Panc1 (cell line): ENCODE measurements at regions not wholly inside any gene's neighbourhood (a gene's known extent, or its start where the extent isn't known, plus 50 kb on each side); places are given as distances from the start of the nearest gene placed in this dataset.

Source experiments
- ATAC-seq: fragments of 200-7000 bp; cut with Tn5 transposase; 2 replicates; pipeline ENCODE4 v1.9.1; 2020; ENCODE audit warnings: mild to moderate bottlenecking, moderate library complexity
- BruUV-seq: library from RNA; stranded (reverse); fragments of 400-500 nt; replicated peaks from 2 replicates; lab custom pipeline; 2021; lab: Mats Ljungman, UMichigan
- CTCF ChIA-PET: fragments of 300-600 bp; sonication (Branson Sonifier 250); formaldehyde crosslinking; loops from one replicate; lab custom pipeline; 2022; ENCODE audit warnings: antibody characterized with exemption; lab: Charles Lee
- POLR2A ChIA-PET: fragments of 300-600 bp; sonication (Branson Sonifier 250); formaldehyde crosslinking; loops from one replicate; lab custom pipeline; 2022; ENCODE audit warnings: antibody characterized with exemption; lab: Charles Lee
- DNase-seq: peaks from one replicate; pipeline ENCODE4 v3.0.0-alpha.2; 2010; ENCODE audit warnings: low read depth, low spot score
- H3K27ac ChIP-seq: 2 replicates; pipeline ENCODE4 v1.5.1; 2011; ENCODE audit warnings: mild to moderate bottlenecking, low read length, inconsistent platforms
- H3K27me3 ChIP-seq: fragments of 200-500 bp; sonication (Bioruptor generic); 2 replicates; pipeline ENCODE4 v1.6.0; 2014; ENCODE audit warnings: low read length, inconsistent platforms; ENCODE audit not compliant: control insufficient read depth, insufficient read depth
- H3K36me3 ChIP-seq: fragments of 200-500 bp; sonication (Bioruptor generic); 2 replicates; pipeline ENCODE4 v1.5.1; 2014; ENCODE audit warnings: inconsistent platforms, mild to moderate bottlenecking, low read length, moderate library complexity; ENCODE audit not compliant: control insufficient read depth, insufficient read depth
- H3K4me1 ChIP-seq: 2 replicates; pipeline ENCODE4 v1.5.1; 2011; ENCODE audit warnings: inconsistent platforms, mild to moderate bottlenecking, low read length, moderate library complexity; ENCODE audit not compliant: control insufficient read depth, insufficient read depth
- H3K4me3 ChIP-seq, 2 experiments: 2 replicates each; pipeline ENCODE4 v1.5.1; 2011 to 2012; ENCODE audit warnings: low read depth in 2 of 2, low read length in 2 of 2, mild to moderate bottlenecking in 2 of 2, inconsistent platforms in 1 of 2, moderate library complexity in 1 of 2
- H3K9me3 ChIP-seq: fragments of 200-500 bp; sonication (Bioruptor generic); 2 replicates; pipeline ENCODE4 v1.5.1; 2014; ENCODE audit warnings: low read depth, mild to moderate bottlenecking, inconsistent platforms, low read length, moderate library complexity; ENCODE audit not compliant: control insufficient read depth, insufficient read depth
- POLR2AphosphoS5 ChIP-seq: IDR thresholded peaks from 2 replicates; pipeline ENCODE4 v1.6.1; 2012; ENCODE audit warnings: mild to moderate bottlenecking, low read depth, low read length, moderate library complexity
- REST ChIP-seq, 2 experiments: IDR thresholded peaks; 2 replicates each; pipeline ENCODE4 v1.6.1; 2011 to 2012; ENCODE audit warnings: low read depth in 2 of 2, control low read depth in 1 of 2, low read length in 1 of 2, mild to moderate bottlenecking in 1 of 2, moderate library complexity in 1 of 2; ENCODE audit not compliant: insufficient read depth in 1 of 2
- SIN3A ChIP-seq: IDR thresholded peaks from 2 replicates; pipeline ENCODE4 v1.6.1; 2012; ENCODE audit warnings: low read depth, mild to moderate bottlenecking, low read length, moderate library complexity, borderline replicate concordance; ENCODE audit not compliant: insufficient read depth
- TCF7L2 ChIP-seq: IDR thresholded peaks from 2 replicates; pipeline ENCODE4 v1.6.1; 2011; ENCODE audit warnings: mild to moderate bottlenecking, low read depth, low read length, inconsistent platforms
- in situ Hi-C: cut with HindIII; loops from 2 replicates; pipeline ENCODE4 v1.10.0; 2016; ENCODE audit warnings: low sequenced_read_pairs, low pct_unique_long_range_greater_than_20kb
- intact Hi-C: fragments of 100-400 bp; cut with micrococcal nuclease; formaldehyde crosslinking; loops from one replicate; pipeline ENCODE4 v1.10.0; 2022; ENCODE audit not compliant: unreplicated experiment
- TF ChIP-seq, protein P1 (sequence below): fragments of 450-650 bp; IDR thresholded peaks from 2 replicates; pipeline ENCODE4 v1.5.1; 2017; ENCODE audit warnings: mild to moderate bottlenecking

GRCh38 chr11:70805971-70806370, 407.6 kb downstream of the CTTN start:
- H3K27ac ChIP-seq = no peak overlapping the region
- in situ Hi-C loops (no loop called here), intact Hi-C loops (no loop called here)
- no peaks in the 10 kb centered on the region for H3K36me3 ChIP-seq
- H3K4me3 ChIP-seq = no peak overlapping the region
- TF ChIP-seq SIN3A (no peak), POLR2AphosphoS5 (no peak), REST (IDR thresholded peaks at IDR 0.05; ENCODE audit: insufficient read depth in 1 of 2, low read depth in 2 of 2, low read length in 1 of 2) (no peak), TCF7L2 (no peak)
- TF ChIP-seq, protein P1, sequence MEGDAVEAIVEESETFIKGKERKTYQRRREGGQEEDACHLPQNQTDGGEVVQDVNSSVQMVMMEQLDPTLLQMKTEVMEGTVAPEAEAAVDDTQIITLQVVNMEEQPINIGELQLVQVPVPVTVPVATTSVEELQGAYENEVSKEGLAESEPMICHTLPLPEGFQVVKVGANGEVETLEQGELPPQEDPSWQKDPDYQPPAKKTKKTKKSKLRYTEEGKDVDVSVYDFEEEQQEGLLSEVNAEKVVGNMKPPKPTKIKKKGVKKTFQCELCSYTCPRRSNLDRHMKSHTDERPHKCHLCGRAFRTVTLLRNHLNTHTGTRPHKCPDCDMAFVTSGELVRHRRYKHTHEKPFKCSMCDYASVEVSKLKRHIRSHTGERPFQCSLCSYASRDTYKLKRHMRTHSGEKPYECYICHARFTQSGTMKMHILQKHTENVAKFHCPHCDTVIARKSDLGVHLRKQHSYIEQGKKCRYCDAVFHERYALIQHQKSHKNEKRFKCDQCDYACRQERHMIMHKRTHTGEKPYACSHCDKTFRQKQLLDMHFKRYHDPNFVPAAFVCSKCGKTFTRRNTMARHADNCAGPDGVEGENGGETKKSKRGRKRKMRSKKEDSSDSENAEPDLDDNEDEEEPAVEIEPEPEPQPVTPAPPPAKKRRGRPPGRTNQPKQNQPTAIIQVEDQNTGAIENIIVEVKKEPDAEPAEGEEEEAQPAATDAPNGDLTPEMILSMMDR = no peak
- H3K27me3 ChIP-seq = no peaks in the 10 kb centered on the region
- no TSS peak for BruUV-seq
- CTCF ChIA-PET = no interaction called here
- DNase-seq (no peak), ATAC-seq (no peak)
- no peaks in the 10 kb centered on the region for H3K4me1 ChIP-seq
- POLR2A ChIA-PET = no interaction called here
- no peaks in the 10 kb centered on the region for H3K9me3 ChIP-seq

DNA sequence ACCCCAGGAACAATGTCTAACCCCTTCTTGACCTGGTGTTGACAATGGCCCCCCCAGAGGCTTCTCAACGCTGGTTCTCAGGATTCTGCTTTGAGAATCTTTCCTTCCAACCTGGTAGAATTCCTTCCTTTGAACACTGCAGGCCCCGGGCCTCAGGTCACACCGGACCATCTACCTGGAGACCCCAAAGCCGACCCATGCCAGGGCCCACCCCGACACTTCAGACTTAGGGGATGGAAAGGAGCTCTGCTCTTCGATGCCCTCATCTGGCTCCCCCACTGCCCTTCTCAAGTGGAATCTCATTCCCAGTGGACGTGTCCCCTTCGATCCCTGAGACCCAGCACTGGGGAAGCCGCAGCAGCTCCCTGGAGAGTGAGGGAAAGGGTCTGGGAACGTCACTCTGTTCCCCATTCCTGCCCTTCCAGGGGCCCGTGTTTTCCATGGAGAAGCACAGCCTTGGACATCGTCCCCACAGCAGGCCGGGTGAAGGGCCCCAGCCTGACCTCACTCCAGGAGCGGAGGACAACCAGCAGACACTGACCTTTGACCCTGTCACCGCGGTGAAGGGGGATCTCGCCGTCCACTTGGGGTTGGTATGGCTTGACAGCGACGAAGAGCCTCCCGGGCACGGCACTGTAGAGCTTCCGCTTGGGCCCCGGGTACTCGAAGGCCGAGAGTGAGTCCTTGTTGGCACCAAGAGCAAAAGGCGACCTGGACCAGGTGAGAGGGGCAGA, 408.3 kb downstream of the CTTN start:
- in situ Hi-C loops = no loop called here
- Histone ChIP-seq H3K27me3 (no peaks in the 10 kb centered on the region), H3K4me3 (no peak overlapping the region), H3K9me3 (no peaks in the 10 kb centered on the region), H3K36me3 (no peaks in the 10 kb centered on the region), H3K4me1 (no peaks in the 10 kb centered on the region), H3K27ac (no peak overlapping the region)
- ChIA-PET CTCF (no interaction called here), POLR2A (no interaction called here)
- DNase-seq (no peak), ATAC-seq (no peak)
- no peak for TF ChIP-seq REST (IDR thresholded peaks at IDR 0.05; ENCODE audit: insufficient read depth in 1 of 2, low read depth in 2 of 2, low read length in 1 of 2)
- TF ChIP-seq POLR2AphosphoS5 = no peak
- no peak for TF ChIP-seq SIN3A
- TF ChIP-seq, protein P1 = no peak
- no peak for TF ChIP-seq TCF7L2
- intact Hi-C loops = no loop called here
- no TSS peak for BruUV-seq
